Psoas muscle (tissue), 7 donors: ENCODE measurements at regions not wholly inside any gene's neighbourhood (a gene's known extent, or its start where the extent isn't known, plus 50 kb on each side); places are given as distances from the start of the nearest gene placed in this dataset.

Experiments
- ATAC-seq, 4 donors: fragments of 200-7000 bp; cut with Tn5 transposase; one replicate each; pipeline ENCODE4 v1.9.1; 2020; ENCODE audit warnings: moderate library complexity in 3 of 4, mild to moderate bottlenecking in 2 of 4
- DNase-seq, 2 donors: peaks; one replicate each; pipeline ENCODE4 v3.0.0-alpha.2; 2020
- H3K27ac ChIP-seq: fragments of 200-600 bp; one replicate; pipeline ENCODE4 v1.8.0; 2022
- H3K27me3 ChIP-seq, 3 donors: fragments of 200-600 bp in 1 of 3; one replicate each; pipeline versions ENCODE4 v1.6.1 to v1.8.0; 2013 to 2022; ENCODE audit warnings: low read length in 2 of 3, mild to moderate bottlenecking in 2 of 3, moderate library complexity in 1 of 3; ENCODE audit not compliant: insufficient read depth in 3 of 3
- H3K36me3 ChIP-seq, 2 donors: fragments of 200-600 bp in 1 of 2; one replicate each; pipeline versions ENCODE4 v1.6.1 to v1.8.0; 2013 to 2022; ENCODE audit warnings: low read depth in 1 of 2, mild to moderate bottlenecking in 1 of 2, moderate library complexity in 1 of 2; ENCODE audit not compliant: insufficient read depth in 1 of 2
- H3K4me1 ChIP-seq: fragments of 200-600 bp; one replicate; pipeline ENCODE4 v1.8.0; 2022
- H3K4me3 ChIP-seq: fragments of 200-600 bp; one replicate; pipeline ENCODE4 v1.8.0; 2022; ENCODE audit warnings: mild to moderate bottlenecking
- H3K9me3 ChIP-seq: fragments of 200-600 bp; one replicate; pipeline ENCODE4 v1.8.0; 2022
- WGBS, 3 donors: extraction: QIAGEN DNeasy Blood & Tissue Kit; methylation state at CpG; one replicate each; pipeline versions ENCODE4 v1.1.6 to v1.1.7; 2013; 5-methylcytosine and 5-hydroxymethylcytosine counted together
- intact Hi-C, 2 donors: fragments of 100-400 bp; cut with DNase I; formaldehyde crosslinking; loops; one replicate each; pipeline versions ENCODE4 v1.11.0 to v1.14.2; 2022
- TF ChIP-seq, protein P1 (sequence below): fragments of 200-600 bp; IDR thresholded peaks from one replicate; pipeline ENCODE4 v1.8.0; 2022; ENCODE audit warnings: antibody characterized with exemption
- donor health status: healthy with polysubstance abuse.
- donor health status: DM: no; HTN: no; CAD: no; lungs with moderate emphysema.
- donor health status: Bipolar disorder and iron deficiency.
- donor health status: healthy.
- donor health status: DM: yes; HTN: yes; CAD: no.
- donor health status: DM: no; HTN: no; CAD: no.
- donor health status: DM: yes; HTN: yes; CAD: no.

DNA sequence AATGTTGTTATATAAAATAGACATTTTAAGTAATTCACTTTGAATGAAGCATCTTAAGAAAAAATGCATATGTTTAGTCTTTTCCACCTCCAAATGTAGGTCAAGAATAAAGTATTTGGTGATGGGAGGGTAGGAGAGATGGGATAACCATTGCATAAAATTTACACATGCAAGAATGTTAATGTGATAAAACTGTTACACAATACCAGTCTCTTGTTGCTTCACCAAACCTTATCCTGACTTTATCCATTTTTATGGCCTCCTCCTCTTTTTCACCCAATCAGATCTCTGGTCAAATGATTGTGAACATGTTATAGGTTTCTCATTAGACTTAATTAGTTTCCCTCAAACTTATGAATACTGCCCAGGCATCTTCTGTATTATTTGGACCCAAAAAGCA lies 994.5 kb upstream of the FLRT2 start:
- H3K4me3 ChIP-seq: no peak overlapping the region
- H3K4me1 ChIP-seq: no peaks in the 10 kb centered on the region
- TF ChIP-seq, protein P1, sequence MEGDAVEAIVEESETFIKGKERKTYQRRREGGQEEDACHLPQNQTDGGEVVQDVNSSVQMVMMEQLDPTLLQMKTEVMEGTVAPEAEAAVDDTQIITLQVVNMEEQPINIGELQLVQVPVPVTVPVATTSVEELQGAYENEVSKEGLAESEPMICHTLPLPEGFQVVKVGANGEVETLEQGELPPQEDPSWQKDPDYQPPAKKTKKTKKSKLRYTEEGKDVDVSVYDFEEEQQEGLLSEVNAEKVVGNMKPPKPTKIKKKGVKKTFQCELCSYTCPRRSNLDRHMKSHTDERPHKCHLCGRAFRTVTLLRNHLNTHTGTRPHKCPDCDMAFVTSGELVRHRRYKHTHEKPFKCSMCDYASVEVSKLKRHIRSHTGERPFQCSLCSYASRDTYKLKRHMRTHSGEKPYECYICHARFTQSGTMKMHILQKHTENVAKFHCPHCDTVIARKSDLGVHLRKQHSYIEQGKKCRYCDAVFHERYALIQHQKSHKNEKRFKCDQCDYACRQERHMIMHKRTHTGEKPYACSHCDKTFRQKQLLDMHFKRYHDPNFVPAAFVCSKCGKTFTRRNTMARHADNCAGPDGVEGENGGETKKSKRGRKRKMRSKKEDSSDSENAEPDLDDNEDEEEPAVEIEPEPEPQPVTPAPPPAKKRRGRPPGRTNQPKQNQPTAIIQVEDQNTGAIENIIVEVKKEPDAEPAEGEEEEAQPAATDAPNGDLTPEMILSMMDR: no peak
- peaks cover 0 to 3% (median 0%) of the 10 kb centered on the region in 3 donors for H3K27me3 ChIP-seq
- intact Hi-C loops: no loop called here
- no peaks in the 10 kb centered on the region for H3K36me3 ChIP-seq
- ATAC-seq (no peak), DNase-seq (no peak)
- no peak overlapping the region for H3K27ac ChIP-seq
- H3K9me3 ChIP-seq: no peaks in the 10 kb centered on the region

DNA sequence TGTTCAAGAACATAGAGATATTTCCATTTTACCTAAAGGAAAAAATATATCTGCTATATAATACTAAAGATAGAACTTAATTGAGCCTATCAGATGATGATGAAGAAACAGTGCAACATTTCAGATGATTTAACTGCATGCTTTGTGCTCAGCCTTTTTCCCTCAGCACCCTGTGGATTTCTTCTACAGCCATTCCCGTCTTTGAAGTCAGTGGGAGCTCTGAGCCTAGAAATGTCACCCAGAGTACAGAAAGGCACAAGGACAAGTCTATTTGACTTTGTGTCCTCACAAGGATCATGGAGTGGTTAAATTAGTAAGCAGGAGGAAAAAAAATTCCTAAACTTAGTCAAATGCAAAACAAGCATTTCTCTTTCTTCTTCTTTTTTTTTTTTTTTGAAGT lies 994.0 kb upstream of the FLRT2 start:
- H3K27ac ChIP-seq: no peak overlapping the region
- WGBS, 3 donors: 60 to 86% (median 76%) methylated on average over 1 of the region's 1 CpG
- intact Hi-C loops: no loop called here
- DNase-seq (no peak), ATAC-seq (no peak)
- no peaks in the 10 kb centered on the region for H3K9me3 ChIP-seq
- no peak overlapping the region for H3K4me3 ChIP-seq
- H3K27me3 ChIP-seq: peaks cover 0 to 3% (median 0%) of the 10 kb centered on the region in 3 donors
- H3K4me1 ChIP-seq: no peaks in the 10 kb centered on the region
- H3K36me3 ChIP-seq: no peaks in the 10 kb centered on the region
- TF ChIP-seq, protein P1: no peak

DNA sequence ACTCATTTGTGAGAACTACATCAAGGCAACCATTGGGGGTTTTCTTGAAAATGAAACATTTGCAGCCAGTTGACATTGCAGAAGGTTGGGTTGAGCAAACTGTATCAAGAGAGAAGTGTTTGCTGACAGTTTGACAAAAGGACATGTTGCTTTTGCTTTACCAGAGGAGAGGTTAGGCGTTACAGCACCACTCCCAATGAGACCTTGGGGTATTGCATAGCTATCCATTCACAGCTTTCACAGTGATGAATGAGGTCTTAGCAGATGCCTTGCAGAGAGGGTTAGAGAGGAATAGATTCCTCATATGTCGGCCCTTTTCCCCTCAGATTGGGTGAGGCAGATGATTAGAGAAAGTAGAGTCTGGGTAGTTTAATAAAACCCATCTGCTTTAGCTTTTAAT lies 988.9 kb upstream of the FLRT2 start:
- no peak overlapping the region for H3K4me3 ChIP-seq
- H3K27me3 ChIP-seq: peaks cover 0 to 3% (median 0%) of the 10 kb centered on the region in 3 donors
- DNase-seq (no peak), ATAC-seq (no peak)
- intact Hi-C loops: no loop called here
- no peaks in the 10 kb centered on the region for H3K4me1 ChIP-seq
- H3K36me3 ChIP-seq: no peaks in the 10 kb centered on the region
- TF ChIP-seq, protein P1: no peak
- no peak overlapping the region for H3K27ac ChIP-seq
- 42 to 45% (median 43%) methylated on average over 2 of the region's 2 CpGs for WGBS, 3 donors
- no peaks in the 10 kb centered on the region for H3K9me3 ChIP-seq

DNA sequence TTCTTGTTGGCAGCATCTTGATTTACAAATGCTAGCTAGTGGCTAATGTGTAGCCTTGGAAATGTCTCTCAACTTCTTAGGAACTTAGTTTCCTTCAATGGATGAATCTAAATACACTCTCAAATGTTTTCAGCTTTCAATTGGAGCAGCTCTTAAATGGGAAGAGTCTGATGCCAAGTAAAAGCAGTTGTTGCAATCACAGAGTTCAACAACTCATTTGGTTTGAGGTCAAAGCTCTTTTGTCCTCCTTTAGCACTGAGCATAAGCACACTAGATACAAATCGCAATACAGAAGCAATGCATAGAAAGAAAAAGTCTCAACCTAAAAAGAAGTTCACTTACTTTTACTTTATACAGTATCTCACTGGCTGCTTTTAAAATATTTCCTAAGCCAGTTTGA lies 986.1 kb upstream of the FLRT2 start:
- 92 to 100% (median 94%) methylated on average over 1 of the region's 1 CpG for WGBS, 3 donors
- Histone ChIP-seq H3K4me3 (no peak overlapping the region), H3K4me1 (no peaks in the 10 kb centered on the region), H3K27me3 (no peaks in the 10 kb centered on the region), H3K27ac (no peak overlapping the region), H3K36me3 (no peaks in the 10 kb centered on the region), H3K9me3 (no peaks in the 10 kb centered on the region)
- ATAC-seq: no peak
- TF ChIP-seq, protein P1: no peak
- no peak for DNase-seq
- intact Hi-C loops: no loop called here

DNA sequence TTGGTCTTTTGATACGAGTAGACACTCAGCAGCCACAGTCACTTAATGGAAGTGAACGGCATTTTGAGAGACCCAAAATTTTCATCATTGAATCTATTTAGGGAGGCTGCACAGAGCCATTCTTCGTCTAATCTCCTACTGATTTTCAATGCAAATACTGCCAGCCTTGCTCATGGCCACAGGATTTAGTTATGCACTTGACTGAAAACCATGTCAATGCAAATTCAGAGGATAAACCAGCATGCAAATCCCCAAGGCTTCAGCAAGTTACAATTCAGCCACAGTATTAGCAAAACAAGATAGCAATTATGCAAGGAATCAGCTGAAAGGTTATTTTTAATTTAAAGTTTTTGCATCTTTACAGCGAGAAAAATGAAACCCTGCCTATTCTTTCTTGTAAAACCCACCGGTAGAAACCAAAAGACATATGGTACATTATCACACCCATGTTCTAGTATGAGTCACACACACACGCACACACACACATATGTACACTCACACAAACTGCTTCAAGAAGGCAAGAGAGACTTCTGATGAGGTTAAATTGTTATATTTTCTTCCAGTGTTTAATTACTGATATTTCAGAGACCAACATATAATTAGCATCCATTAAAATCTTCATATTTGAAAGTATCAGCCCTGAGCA lies 985.3 kb upstream of the FLRT2 start:
- Histone ChIP-seq H3K9me3 (no peaks in the 10 kb centered on the region), H3K27me3 (no peaks in the 10 kb centered on the region), H3K27ac (no peak overlapping the region), H3K36me3 (no peaks in the 10 kb centered on the region), H3K4me1 (no peaks in the 10 kb centered on the region), H3K4me3 (no peak overlapping the region)
- TF ChIP-seq, protein P1: no peak
- intact Hi-C loops: no loop called here
- DNase-seq: no peak
- WGBS, 3 donors: 41 to 51% (median 44%) methylated on average over 6 of the region's 6 CpGs
- no peak for ATAC-seq
